GM23338 (cell line): ENCODE measurements at regions not wholly inside any gene's neighbourhood (a gene's known extent, or its start where the extent isn't known, plus 50 kb on each side); places are given as distances from the start of the nearest gene placed in this dataset.

ENCODE experiments used
- CREB1 ChIP-seq: fragments of 250-450 bp; sonication (Bioruptor Pico); IDR thresholded peaks from 2 replicates; pipeline ENCODE4 v1.5.0; 2020; ENCODE audit warnings: low read depth, mild to moderate bottlenecking, moderate library complexity
- ZNF114 ChIP-seq: fragments of 250-450 bp; sonication (Bioruptor Pico); IDR thresholded peaks from 2 replicates; pipeline ENCODE4 v1.5.0; 2020; ENCODE audit warnings: mild to moderate bottlenecking, moderate library complexity
- TF ChIP-seq, protein P1 (sequence below), 2 experiments: fragments of 200-600 bp in 1 of 2; sonication (generic) in 1 of 2; conservative IDR thresholded peaks; 2 replicates each; pipeline versions ENCODE4 v1.5.1 to v1.6.1; 2016 to 2017; ENCODE audit warnings: antibody characterized with exemption in 2 of 2, low read depth in 2 of 2, mild to moderate bottlenecking in 2 of 2, moderate library complexity in 1 of 2

DNA sequence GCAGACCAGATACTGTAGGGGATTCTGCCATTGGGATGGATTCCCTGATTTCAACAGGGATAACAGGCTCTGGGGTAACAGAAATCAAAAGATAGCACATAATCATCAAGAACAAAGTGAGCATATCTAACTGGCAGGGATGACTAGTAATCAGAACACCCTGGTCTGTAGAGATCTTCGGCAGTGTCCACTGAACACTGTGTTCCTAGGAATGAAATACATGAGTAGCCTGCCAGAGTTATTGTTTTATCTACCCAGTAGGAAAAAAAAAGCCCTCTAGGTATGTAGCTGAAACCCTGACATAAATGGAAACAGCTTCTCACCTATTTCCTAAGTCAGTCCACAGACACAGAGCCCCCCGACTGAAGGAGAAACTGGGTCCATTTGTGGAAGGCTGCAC lies 340.3 kb upstream of the ZNF385D start:
- TF ChIP-seq ZNF114 (CRISPR knock-in tag) (no peak), CREB1 (CRISPR knock-in tag) (no peak)
- TF ChIP-seq, protein P1, sequence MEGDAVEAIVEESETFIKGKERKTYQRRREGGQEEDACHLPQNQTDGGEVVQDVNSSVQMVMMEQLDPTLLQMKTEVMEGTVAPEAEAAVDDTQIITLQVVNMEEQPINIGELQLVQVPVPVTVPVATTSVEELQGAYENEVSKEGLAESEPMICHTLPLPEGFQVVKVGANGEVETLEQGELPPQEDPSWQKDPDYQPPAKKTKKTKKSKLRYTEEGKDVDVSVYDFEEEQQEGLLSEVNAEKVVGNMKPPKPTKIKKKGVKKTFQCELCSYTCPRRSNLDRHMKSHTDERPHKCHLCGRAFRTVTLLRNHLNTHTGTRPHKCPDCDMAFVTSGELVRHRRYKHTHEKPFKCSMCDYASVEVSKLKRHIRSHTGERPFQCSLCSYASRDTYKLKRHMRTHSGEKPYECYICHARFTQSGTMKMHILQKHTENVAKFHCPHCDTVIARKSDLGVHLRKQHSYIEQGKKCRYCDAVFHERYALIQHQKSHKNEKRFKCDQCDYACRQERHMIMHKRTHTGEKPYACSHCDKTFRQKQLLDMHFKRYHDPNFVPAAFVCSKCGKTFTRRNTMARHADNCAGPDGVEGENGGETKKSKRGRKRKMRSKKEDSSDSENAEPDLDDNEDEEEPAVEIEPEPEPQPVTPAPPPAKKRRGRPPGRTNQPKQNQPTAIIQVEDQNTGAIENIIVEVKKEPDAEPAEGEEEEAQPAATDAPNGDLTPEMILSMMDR (conservative IDR thresholded peaks at IDR 0.05; ENCODE audit: low read depth in 2 of 2), result no peak
